Heart left ventricle (tissue), 13 donors: ENCODE measurements at regions not wholly inside any gene's neighbourhood (a gene's known extent, or its start where the extent isn't known, plus 50 kb on each side); places are given as distances from the start of the nearest gene placed in this dataset.

Experiments
- POLR2A ChIP-seq, 2 donors: fragments of 450-650 bp; IDR thresholded peaks; one replicate each; pipeline ENCODE4 v1.6.1; 2017; ENCODE audit warnings: antibody characterized with exemption in 2 of 2, mild to moderate bottlenecking in 2 of 2, moderate library complexity in 2 of 2
- TF ChIP-seq, protein P1 (sequence below), 12 donors: fragments of 200-600 bp; sonication (generic) in 4 of 12; IDR thresholded peaks; one replicate each; pipeline versions ENCODE4 v1.5.0 to v1.8.0; 2018 to 2022; ENCODE audit warnings: antibody characterized with exemption in 12 of 12, mild to moderate bottlenecking in 5 of 12
- donor health status: ischemic (EF 13 %, LVEDD 7.1; RV severe dilation, severe dysfunction).
- donor health status: DM: no; HTN: yes; CAD: no.
- donor health status: DM: no; HTN: no; CAD: no.
- donor health status: ischemic (EF 25% LVEDD 6.9; RV normal size, moderate dysfunction).
- donor health status: ischemic (EF 25% LVEDD 5.7; RV mildly dilated, moderate dysfunction).
- donor health status: ischemic (EF 35%, LVEDD 5.7; RV mildly dilated, moderate dysfunction).
- donor health status: nonischemic (EF 11% LVEDD 7.7; RV severe dilation, severe dysfunction).
- donor health status: DM: yes; HTN: yes; CAD: no.
- donor health status: PGD.
- donor health status: ischemic (EF 29% LVEDD 5.4; RV normal size, mild dysfunction).
- donor health status: nonischemic (EF 23%, LVEDD 6.1; RV moderate dilation, normal function).

DNA sequence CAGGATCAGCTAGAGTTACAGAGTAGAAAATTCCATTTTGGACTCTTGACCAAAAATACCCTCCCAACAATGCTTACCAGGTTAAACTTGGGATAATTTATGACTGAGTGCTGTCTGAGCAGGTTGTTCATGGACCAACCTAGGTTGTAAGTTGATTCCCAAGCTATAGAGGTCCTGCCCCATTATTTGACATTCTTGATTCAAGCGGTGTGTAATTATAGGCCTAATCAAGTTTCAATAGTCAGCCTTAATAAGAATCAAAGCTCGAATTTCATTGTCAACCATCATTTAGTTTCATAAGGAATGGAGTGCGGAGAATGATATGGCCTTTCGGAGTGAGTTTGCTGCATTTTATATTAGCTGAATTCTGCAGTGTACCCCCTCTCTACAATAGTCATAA lies 152.8 kb upstream of the FIGN start:
- TF ChIP-seq, protein P1, sequence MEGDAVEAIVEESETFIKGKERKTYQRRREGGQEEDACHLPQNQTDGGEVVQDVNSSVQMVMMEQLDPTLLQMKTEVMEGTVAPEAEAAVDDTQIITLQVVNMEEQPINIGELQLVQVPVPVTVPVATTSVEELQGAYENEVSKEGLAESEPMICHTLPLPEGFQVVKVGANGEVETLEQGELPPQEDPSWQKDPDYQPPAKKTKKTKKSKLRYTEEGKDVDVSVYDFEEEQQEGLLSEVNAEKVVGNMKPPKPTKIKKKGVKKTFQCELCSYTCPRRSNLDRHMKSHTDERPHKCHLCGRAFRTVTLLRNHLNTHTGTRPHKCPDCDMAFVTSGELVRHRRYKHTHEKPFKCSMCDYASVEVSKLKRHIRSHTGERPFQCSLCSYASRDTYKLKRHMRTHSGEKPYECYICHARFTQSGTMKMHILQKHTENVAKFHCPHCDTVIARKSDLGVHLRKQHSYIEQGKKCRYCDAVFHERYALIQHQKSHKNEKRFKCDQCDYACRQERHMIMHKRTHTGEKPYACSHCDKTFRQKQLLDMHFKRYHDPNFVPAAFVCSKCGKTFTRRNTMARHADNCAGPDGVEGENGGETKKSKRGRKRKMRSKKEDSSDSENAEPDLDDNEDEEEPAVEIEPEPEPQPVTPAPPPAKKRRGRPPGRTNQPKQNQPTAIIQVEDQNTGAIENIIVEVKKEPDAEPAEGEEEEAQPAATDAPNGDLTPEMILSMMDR (IDR thresholded peaks at IDR 0.05) = no peak
- no peak for TF ChIP-seq POLR2A (IDR thresholded peaks at IDR 0.05)
